Gastroesophageal sphincter (tissue), 4 donors: ENCODE measurements at regions not wholly inside any gene's neighbourhood (a gene's known extent, or its start where the extent isn't known, plus 50 kb on each side); places are given as distances from the start of the nearest gene placed in this dataset.

ENCODE experiments used
- ATAC-seq: fragments of 150-250 bp; one replicate; pipeline ENCODE4 v1.9.1; 2016; ENCODE audit warnings: mild to moderate bottlenecking, moderate library complexity
- H3K27ac ChIP-seq, 4 donors: fragments of 200-600 bp; sonication (generic) in 3 of 4; 1 replicate in 3 of 4; 2 replicates in 1 of 4; pipeline ENCODE4 v1.5.1; 2016 to 2019
- H3K27me3 ChIP-seq: fragments of 200-600 bp; sonication (generic); one replicate; pipeline ENCODE4 v1.5.1; 2019
- H3K36me3 ChIP-seq, 2 donors: fragments of 200-600 bp; sonication (generic); one replicate each; pipeline ENCODE4 v1.5.1; 2019; ENCODE audit warnings: control low read depth in 1 of 2
- H3K4me1 ChIP-seq, 3 donors: fragments of 200-600 bp; sonication (generic); 1 replicate in 2 of 3; 2 replicates in 1 of 3; pipeline ENCODE4 v1.5.1; 2016 to 2019; ENCODE audit warnings: control low read depth in 2 of 3
- H3K4me3 ChIP-seq, 2 donors: fragments of 200-600 bp; sonication (generic); one replicate each; pipeline ENCODE4 v1.5.1; 2019; ENCODE audit warnings: mild to moderate bottlenecking in 1 of 2, moderate library complexity in 1 of 2
- H3K9me3 ChIP-seq, 3 donors: fragments of 200-600 bp; sonication (generic); one replicate each; pipeline ENCODE4 v1.5.1; 2017 to 2019; ENCODE audit warnings: control low read depth in 2 of 3
- CTCF ChIP-seq, 4 experiments: fragments of 200-600 bp in 2 of 4; fragments of 450-650 bp in 2 of 4; sonication (generic) in 1 of 4; IDR thresholded peaks; one replicate each; pipeline ENCODE4 v1.5.1; 2017 to 2019; ENCODE audit warnings: antibody characterized with exemption in 4 of 4, mild to moderate bottlenecking in 2 of 4, moderate library complexity in 2 of 4
- EP300 ChIP-seq: sonication (generic); formaldehyde crosslinking; IDR thresholded peaks from one replicate; pipeline ENCODE4 v1.6.1; 2017; ENCODE audit warnings: antibody characterized with exemption, mild to moderate bottlenecking
- POLR2A ChIP-seq, 2 donors: fragments of 450-650 bp; IDR thresholded peaks; one replicate each; pipeline ENCODE4 v1.6.1; 2017; ENCODE audit warnings: antibody characterized with exemption in 2 of 2, mild to moderate bottlenecking in 2 of 2, moderate library complexity in 1 of 2
- POLR2AphosphoS5 ChIP-seq: sonication (generic); formaldehyde crosslinking; IDR thresholded peaks from one replicate; pipeline ENCODE4 v1.6.1; 2017; ENCODE audit warnings: antibody characterized with exemption
- WGBS, 2 donors: methylation state at CpG; one replicate each; pipeline ENCODE4 v1.1.5; 2018; ENCODE audit warnings: low coverage in 1 of 2; 5-methylcytosine and 5-hydroxymethylcytosine counted together

- Histone ChIP-seq H3K27ac (peak overlapping the region in 1 of 4 donors; percentile 11), H3K9me3 (no peaks in the 10 kb centered on the region), H3K4me3 (no peak overlapping the region), H3K36me3 (no peaks in the 10 kb centered on the region), H3K27me3 (no peaks in the 10 kb centered on the region), H3K4me1 (peaks cover 0 to 22% (median 3%) of the 10 kb centered on the region in 3 donors)
- ATAC-seq = no peak
- TF ChIP-seq EP300 = no peak
- TF ChIP-seq POLR2A (IDR thresholded peaks at IDR 0.05) = no peak
- no peak for TF ChIP-seq POLR2AphosphoS5
- no peak for TF ChIP-seq CTCF (IDR thresholded peaks at IDR 0.05)
Measured at GRCh38 chr4:123867910-123868587, 471.5 kb downstream of the SPRY1 start.

- Histone ChIP-seq H3K27ac (peak overlapping the region in 3 of 4 donors; percentile 56 to 59 (median 57)), H3K36me3 (no peaks in the 10 kb centered on the region), H3K9me3 (no peaks in the 10 kb centered on the region), H3K4me1 (peaks cover 0 to 22% (median 3%) of the 10 kb centered on the region in 3 donors), H3K27me3 (no peaks in the 10 kb centered on the region), H3K4me3 (no peak overlapping the region)
- WGBS, 2 donors = 37 to 55% methylated on average over 3 of the region's 3 CpGs
- no peak for TF ChIP-seq POLR2A (IDR thresholded peaks at IDR 0.05)
- TF ChIP-seq EP300 = no peak
- no peak for TF ChIP-seq POLR2AphosphoS5
- ATAC-seq = peak; percentile 82
Measured at GRCh38 chr4:123869286-123870215, 473.0 kb downstream of the SPRY1 start.

GRCh38 chr4:123870216-123870876 is 473.8 kb downstream of the SPRY1 start:
- H3K27me3 ChIP-seq = no peaks in the 10 kb centered on the region
- no peak for ATAC-seq
- WGBS, 2 donors = 33 to 65% methylated on average over 1 to 4 of the region's 4 CpGs
- H3K27ac ChIP-seq = peak overlapping the region in 3 of 4 donors; percentile 56 to 59 (median 57)
- TF ChIP-seq POLR2A (IDR thresholded peaks at IDR 0.05) = no peak
- no peaks in the 10 kb centered on the region for H3K9me3 ChIP-seq
- no peaks in the 10 kb centered on the region for H3K36me3 ChIP-seq
- peaks cover 0 to 22% (median 3%) of the 10 kb centered on the region in 3 donors for H3K4me1 ChIP-seq
- H3K4me3 ChIP-seq = no peak overlapping the region

- 94% methylated on average over 5 of the region's 6 CpGs; no CpG with 5 or more reads in 1 of the 2 donors for WGBS, 2 donors
- no peak for ATAC-seq
- TF ChIP-seq POLR2A (IDR thresholded peaks at IDR 0.05) = no peak
- TF ChIP-seq EP300 = no peak
- no peak for TF ChIP-seq POLR2AphosphoS5
- TF ChIP-seq CTCF (IDR thresholded peaks at IDR 0.05) = no peak
Measured at GRCh38 chr4:123871341-123871740, 474.7 kb downstream of the SPRY1 start.

GRCh38 chr4:123874063-123874462 is 477.5 kb downstream of the SPRY1 start:
- Histone ChIP-seq H3K9me3 (no peaks in the 10 kb centered on the region), H3K36me3 (no peaks in the 10 kb centered on the region), H3K4me1 (peaks cover 0 to 20% (median 3%) of the 10 kb centered on the region in 3 donors), H3K27ac (no peak overlapping the region), H3K4me3 (no peak overlapping the region), H3K27me3 (no peaks in the 10 kb centered on the region)
- WGBS, 2 donors = 62 to 86% methylated on average over 1 of the region's 1 CpG
- no peak for TF ChIP-seq POLR2A (IDR thresholded peaks at IDR 0.05)
- TF ChIP-seq CTCF (IDR thresholded peaks at IDR 0.05) = no peak
- ATAC-seq = no peak

More at GRCh38 chr4:123871341-123871740, 474.7 kb downstream of the SPRY1 start:
- Histone ChIP-seq H3K27ac (peak overlapping the region in 1 of 4 donors; percentile 59), H3K4me3 (no peak overlapping the region), H3K27me3 (no peaks in the 10 kb centered on the region), H3K36me3 (no peaks in the 10 kb centered on the region), H3K4me1 (peaks cover 0 to 22% (median 3%) of the 10 kb centered on the region in 3 donors), H3K9me3 (no peaks in the 10 kb centered on the region)
